SK-N-SH (cell line): ENCODE measurements at regions not wholly inside any gene's neighbourhood (a gene's known extent, or its start where the extent isn't known, plus 50 kb on each side); places are given as distances from the start of the nearest gene placed in this dataset.

Source experiments
- CTCF ChIA-PET: fragments of 300-600, 350-600 bp; formaldehyde crosslinking; extraction: SDS; loops from one replicate; lab custom pipeline; 2021; lab: Yijun Ruan, JAX
- POLR2A ChIA-PET: fragments of 350-600 bp; sonication (Branson Sonifier 250); formaldehyde crosslinking; extraction: SDS; loops from one replicate; lab custom pipeline; 2020; ENCODE audit warnings: antibody characterized with exemption, inconsistent platforms; lab: Yijun Ruan, JAX
- DNase-seq: peaks from one replicate; pipeline ENCODE4 v3.0.0; 2012
- H2AFZ ChIP-seq: fragments of 200-600 bp; sonication (generic); 2 replicates; pipeline ENCODE4 v1.8.1; 2016; ENCODE audit warnings: antibody characterized with exemption, mild to moderate bottlenecking, low read depth
- H3F3A ChIP-seq: fragments of 200-600 bp; sonication (generic); replicated peaks from 2 replicates; pipeline ENCODE3; 2016; ENCODE audit warnings: antibody characterized with exemption, mild to moderate bottlenecking; ENCODE audit not compliant: insufficient read depth
- H3K27ac ChIP-seq, 2 experiments: fragments of 200-500 bp in 1 of 2; fragments of 200-600 bp in 1 of 2; sonication (Bioruptor generic) in 1 of 2; sonication (generic), shearing (Covaris generic) in 1 of 2; 2 replicates each; pipeline versions ENCODE4 v1.5.1 to v1.6.1; 2014 to 2016; ENCODE audit warnings: low read depth in 2 of 2, inconsistent platforms in 1 of 2, low read length in 1 of 2, mild to moderate bottlenecking in 1 of 2, mixed read lengths in 1 of 2
- H3K27me3 ChIP-seq: fragments of 200-600 bp; sonication (generic), shearing (Covaris generic); 2 replicates; pipeline ENCODE4 v1.6.1; 2016; ENCODE audit warnings: mixed run types; ENCODE audit not compliant: insufficient read depth
- H3K36me3 ChIP-seq, 2 experiments: fragments of 200-500 bp in 1 of 2; fragments of 200-600 bp in 1 of 2; sonication (Bioruptor generic) in 1 of 2; sonication (generic) in 1 of 2; replicated peaks in 1 of 2; 2 replicates each; pipeline versions ENCODE3 to v1.5.1; 2014 to 2016; ENCODE audit warnings: low read length in 1 of 2, mild to moderate bottlenecking in 1 of 2; ENCODE audit not compliant: insufficient read depth in 2 of 2, control insufficient read depth in 1 of 2
- H3K4me1 ChIP-seq, 2 experiments: fragments of 200-500 bp in 1 of 2; fragments of 200-600 bp in 1 of 2; sonication (Bioruptor generic) in 1 of 2; sonication (generic), shearing (Covaris generic) in 1 of 2; 2 replicates each; pipeline versions ENCODE4 v1.5.1 to v1.6.1; 2014 to 2016; ENCODE audit warnings: low read depth in 1 of 2, low read length in 1 of 2, mixed run types in 1 of 2; ENCODE audit not compliant: insufficient read depth in 2 of 2, control insufficient read depth in 1 of 2
- H3K4me2 ChIP-seq: fragments of 200-600 bp; sonication (generic), shearing (Covaris generic); 2 replicates; pipeline ENCODE4 v1.6.1; 2017; ENCODE audit warnings: mixed run types
- H3K4me3 ChIP-seq, 2 experiments: fragments of 200-500 bp in 1 of 2; fragments of 200-600 bp in 1 of 2; sonication (Bioruptor generic) in 1 of 2; sonication (generic), shearing (Covaris generic) in 1 of 2; 2 replicates each; pipeline versions ENCODE4 v1.5.1 to v1.8.1; 2014 to 2016; ENCODE audit warnings: low read depth in 2 of 2, inconsistent platforms in 1 of 2, low read length in 1 of 2, mild to moderate bottlenecking in 1 of 2, mixed read lengths in 1 of 2, moderate library complexity in 1 of 2
- H3K79me2 ChIP-seq: fragments of 200-600 bp; sonication (generic); 2 replicates; pipeline ENCODE4 v1.8.1; 2017; ENCODE audit warnings: mild to moderate bottlenecking; ENCODE audit not compliant: insufficient read depth
- H3K9ac ChIP-seq: fragments of 200-600 bp; sonication (generic); 2 replicates; pipeline ENCODE4 v1.6.1; 2017; ENCODE audit warnings: mixed run types
- H3K9me2 ChIP-seq: fragments of 200-600 bp; sonication (generic); 2 replicates; pipeline ENCODE4 v1.6.1; 2017; ENCODE audit warnings: mixed run types
- H3K9me3 ChIP-seq: fragments of 200-600 bp; sonication (generic); 2 replicates; pipeline ENCODE4 v1.6.1; 2017; ENCODE audit warnings: mixed run types, mild to moderate bottlenecking, moderate library complexity
- H4K20me1 ChIP-seq: fragments of 200-600 bp; sonication (generic); 2 replicates; pipeline ENCODE4 v1.6.1; 2017; ENCODE audit warnings: mild to moderate bottlenecking, mixed run types; ENCODE audit not compliant: insufficient read depth
- CHD2 ChIP-seq: fragments of 150-350 bp; IDR thresholded peaks from 2 replicates; pipeline ENCODE4 v1.6.1; 2018; ENCODE audit warnings: low read length; ENCODE audit not compliant: partially characterized antibody
- EP300 ChIP-seq, 2 experiments: IDR thresholded peaks; 2 replicates each; pipeline versions ENCODE4 v1.4.0 to v1.6.1; 2012; ENCODE audit warnings: borderline replicate concordance in 1 of 2, low read depth in 1 of 2, low read length in 1 of 2
- EZH2phosphoT487 ChIP-seq: fragments of 200-600 bp; sonication (generic); IDR thresholded peaks from 2 replicates; pipeline ENCODE4 v1.6.1; 2017; ENCODE audit warnings: low read depth, mixed run types, mild to moderate bottlenecking, antibody characterized with exemption, moderate library complexity, borderline replicate concordance
- FOSL2 ChIP-seq: IDR thresholded peaks from 2 replicates; pipeline ENCODE4 v1.4.0; 2012; ENCODE audit warnings: low read depth, mild to moderate bottlenecking, moderate library complexity, borderline replicate concordance
- FOXJ3 ChIP-seq: sonication (generic); formaldehyde crosslinking; IDR thresholded peaks from 2 replicates; pipeline ENCODE4 v1.5.1; 2020; ENCODE audit warnings: mild to moderate bottlenecking, missing genetic modification reagents
- FOXM1 ChIP-seq: IDR thresholded peaks from 2 replicates; pipeline ENCODE4 v1.4.0; 2012; ENCODE audit warnings: low read depth, mild to moderate bottlenecking
- GABPA ChIP-seq: IDR thresholded peaks from 2 replicates; pipeline ENCODE4 v1.4.0; 2012; ENCODE audit warnings: low read depth, mild to moderate bottlenecking
- GATA2 ChIP-seq: sonication (generic); formaldehyde crosslinking; IDR thresholded peaks from 2 replicates; pipeline ENCODE4 v1.5.0; 2020; ENCODE audit warnings: mild to moderate bottlenecking, missing genetic modification reagents
- JUND ChIP-seq: IDR thresholded peaks from 2 replicates; pipeline ENCODE4 v1.4.0; 2012
- MXI1 ChIP-seq: IDR thresholded peaks from 2 replicates; pipeline ENCODE4 v1.6.1; 2012; ENCODE audit warnings: mild to moderate bottlenecking, low read depth, low read length, improper control_type of control experiment
- RAD21 ChIP-seq: IDR thresholded peaks from 2 replicates; pipeline ENCODE4 v1.6.1; 2012; ENCODE audit warnings: mild to moderate bottlenecking, low read length
- RCOR1 ChIP-seq: fragments of 150-350 bp; IDR thresholded peaks from 2 replicates; pipeline ENCODE4 v1.6.1; 2017; ENCODE audit warnings: antibody characterized with exemption, low read length
- RFX5 ChIP-seq: IDR thresholded peaks from 2 replicates; pipeline ENCODE4 v1.6.1; 2012; ENCODE audit warnings: mild to moderate bottlenecking, improper control_type of control experiment, low read length
- SIN3A ChIP-seq: IDR thresholded peaks from 2 replicates; pipeline ENCODE4 v1.6.1; 2012; ENCODE audit warnings: low read depth, mild to moderate bottlenecking, low read length, moderate library complexity, borderline replicate concordance
- SMC3 ChIP-seq: IDR thresholded peaks from 2 replicates; pipeline ENCODE4 v1.6.1; 2012; ENCODE audit warnings: low read depth, low read length, improper control_type of control experiment
- TAF1 ChIP-seq: IDR thresholded peaks from 2 replicates; pipeline ENCODE4 v1.6.1; 2012; ENCODE audit warnings: low read depth, mild to moderate bottlenecking, low read length, moderate library complexity, borderline replicate concordance
- TCF12 ChIP-seq: IDR thresholded peaks from 2 replicates; pipeline ENCODE4 v1.4.0; 2012
- WGBS: methylation state at CpG from one replicate; pipeline ENCODE4 v1.1.6; 2017; ENCODE audit warnings: low lambda C conversion rate; 5-methylcytosine and 5-hydroxymethylcytosine counted together
- TF ChIP-seq, protein P1 (sequence below): IDR thresholded peaks from 2 replicates; pipeline ENCODE4 v1.4.0; 2012; ENCODE audit warnings: low read depth, borderline replicate concordance
- TF ChIP-seq, protein P2 (sequence below): IDR thresholded peaks from 2 replicates; pipeline ENCODE4; 2012
- TF ChIP-seq, protein P3 (sequence below): fragments of 200-600 bp; sonication (generic); IDR thresholded peaks from 2 replicates; pipeline ENCODE4 v1.6.1; 2017; ENCODE audit warnings: antibody characterized with exemption, mild to moderate bottlenecking, moderate library complexity
- TF ChIP-seq, protein P4 (sequence below): fragments of 150-350 bp; IDR thresholded peaks from 2 replicates; pipeline ENCODE4 v1.6.1; 2016; ENCODE audit warnings: mild to moderate bottlenecking, low read depth, low read length

DNA sequence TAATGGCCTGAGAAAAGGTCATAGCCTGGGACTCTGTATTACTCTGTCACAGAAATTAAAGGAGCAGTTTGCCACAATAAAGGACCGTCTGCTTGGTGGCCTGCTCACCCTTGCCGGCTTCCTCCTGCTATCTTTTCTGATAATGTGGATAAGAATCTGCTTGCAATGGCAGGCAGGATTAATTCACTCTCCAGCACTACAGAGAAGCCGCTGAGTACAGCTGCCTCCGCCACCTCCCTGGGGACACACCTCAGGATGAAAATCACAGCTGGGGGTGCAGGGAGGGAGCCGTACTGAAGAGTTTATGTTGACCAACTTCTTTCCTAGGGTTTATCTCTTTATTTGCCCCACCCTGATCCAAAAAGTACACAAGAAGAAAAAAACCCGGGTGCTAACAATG is 245.9 kb upstream of the RPL38 start:
- H3K36me3 ChIP-seq, result no peaks in the 10 kb centered on the region
- no peak overlapping the region for H3K9ac ChIP-seq
- H3K4me3 ChIP-seq, result no peak overlapping the region
- H2AFZ ChIP-seq, result no peak overlapping the region
- no peaks in the 10 kb centered on the region for H3F3A ChIP-seq
- no peak overlapping the region for H3K4me2 ChIP-seq
- WGBS, result 23% methylated on average over 6 of the region's 6 CpGs
- CTCF ChIA-PET, result interaction anchor here (0.6 to 5.7 kb wide), 34 partner anchors 10 to 528 kb away, joined by 3 to 37 read pairs (median 6); partner anchors contain the start of gene SDK2
- peaks cover 0 to 6% of the 10 kb centered on the region in 2 experiments; a peak in 1 of 4 replicates for H3K4me1 ChIP-seq
- no peak overlapping the region for H3K27ac ChIP-seq
- H3K79me2 ChIP-seq, result no peaks in the 10 kb centered on the region
- peak; percentile 58 for DNase-seq
- TF ChIP-seq TCF12 (no peak), EP300 (IDR thresholded peaks at IDR 0.05; ENCODE audit: borderline replicate concordance in 1 of 2, low read depth in 1 of 2, low read length in 1 of 2) (peak in 1 of 2 experiments; percentile 40; a peak in 1 of 4 replicates), MXI1 (peak; percentile 29; the same call in 1 of the 2 replicates), GATA2 (CRISPR knock-in tag) (peak; percentile 88), RAD21 (0 out of 2 replicates have a peak, but pooled peaks have one; percentile 2), CHD2 (peak; percentile 31), EZH2phosphoT487 (no peak)
- TF ChIP-seq, protein P1, sequence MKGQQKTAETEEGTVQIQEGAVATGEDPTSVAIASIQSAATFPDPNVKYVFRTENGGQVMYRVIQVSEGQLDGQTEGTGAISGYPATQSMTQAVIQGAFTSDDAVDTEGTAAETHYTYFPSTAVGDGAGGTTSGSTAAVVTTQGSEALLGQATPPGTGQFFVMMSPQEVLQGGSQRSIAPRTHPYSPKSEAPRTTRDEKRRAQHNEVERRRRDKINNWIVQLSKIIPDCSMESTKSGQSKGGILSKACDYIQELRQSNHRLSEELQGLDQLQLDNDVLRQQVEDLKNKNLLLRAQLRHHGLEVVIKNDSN, result no peak
- TF ChIP-seq, all 33 proteins: peak for 5
- Histone ChIP-seq H3K9me3 (peaks cover 8% of the 10 kb centered on the region; the same call in 1 of the 2 replicates), H4K20me1 (no peaks in the 10 kb centered on the region), H3K27me3 (no peaks in the 10 kb centered on the region), H3K9me2 (no peaks in the 10 kb centered on the region)
- POLR2A ChIA-PET, result no interaction called here

DNA sequence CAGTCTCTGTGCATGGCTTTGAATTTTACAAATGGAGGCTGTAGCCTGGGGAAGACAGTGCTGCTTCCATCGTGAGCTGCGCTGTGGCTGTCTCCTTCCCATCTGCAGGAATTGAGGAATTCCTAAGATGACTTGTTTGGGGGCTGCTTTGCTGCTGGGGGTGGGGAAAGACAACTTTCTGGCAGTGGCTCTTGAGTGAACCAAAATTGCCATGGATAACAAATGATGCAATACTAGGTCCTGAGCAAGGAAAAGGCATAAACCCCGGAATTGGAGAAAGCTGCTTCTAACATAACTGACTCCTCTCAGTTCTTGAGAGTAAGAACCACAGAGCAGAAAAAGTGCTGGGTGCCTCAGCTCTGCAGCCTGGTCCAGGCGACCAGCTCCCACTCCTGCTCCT is 245.0 kb upstream of the RPL38 start:
- Histone ChIP-seq H3K79me2 (no peaks in the 10 kb centered on the region), H3K9ac (no peak overlapping the region), H3K4me1 (peaks cover 0 to 6% of the 10 kb centered on the region in 2 experiments; a peak in 1 of 4 replicates), H3K9me3 (peaks cover 13% of the 10 kb centered on the region; the same call in 1 of the 2 replicates), H2AFZ (no peak overlapping the region), H3K4me2 (no peak overlapping the region), H3K27me3 (no peaks in the 10 kb centered on the region), H4K20me1 (no peaks in the 10 kb centered on the region), H3K36me3 (no peaks in the 10 kb centered on the region), H3K9me2 (no peaks in the 10 kb centered on the region; the same call in 1 of the 2 replicates), H3K4me3 (no peak overlapping the region), H3F3A (no peaks in the 10 kb centered on the region), H3K27ac (no peak overlapping the region)
- DNase-seq, result no peak
- POLR2A ChIA-PET, result no interaction called here
- CTCF ChIA-PET, result interaction anchor here (1.0 to 5.7 kb wide), 18 partner anchors 9 to 372 kb away, joined by 3 to 37 read pairs (median 8); partner anchors contain the start of gene SDK2
- 33% methylated on average over 4 of the region's 4 CpGs for WGBS
- TF ChIP-seq SMC3 (no peak), SIN3A (no peak), TCF12 (no peak), RFX5 (no peak), EZH2phosphoT487 (no peak), RAD21 (no peak), JUND (no peak), EP300 (IDR thresholded peaks at IDR 0.05; ENCODE audit: borderline replicate concordance in 1 of 2, low read depth in 1 of 2, low read length in 1 of 2) (no peak), FOSL2 (no peak), RCOR1 (no peak), TAF1 (no peak), GABPA (no peak), FOXJ3 (CRISPR knock-in tag) (no peak), FOXM1 (no peak)
- TF ChIP-seq, protein P2, sequence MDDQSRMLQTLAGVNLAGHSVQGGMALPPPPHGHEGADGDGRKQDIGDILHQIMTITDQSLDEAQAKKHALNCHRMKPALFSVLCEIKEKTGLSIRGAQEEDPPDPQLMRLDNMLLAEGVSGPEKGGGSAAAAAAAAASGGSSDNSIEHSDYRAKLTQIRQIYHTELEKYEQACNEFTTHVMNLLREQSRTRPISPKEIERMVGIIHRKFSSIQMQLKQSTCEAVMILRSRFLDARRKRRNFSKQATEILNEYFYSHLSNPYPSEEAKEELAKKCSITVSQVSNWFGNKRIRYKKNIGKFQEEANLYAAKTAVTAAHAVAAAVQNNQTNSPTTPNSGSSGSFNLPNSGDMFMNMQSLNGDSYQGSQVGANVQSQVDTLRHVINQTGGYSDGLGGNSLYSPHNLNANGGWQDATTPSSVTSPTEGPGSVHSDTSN, result no peak
- TF ChIP-seq, protein P3, sequence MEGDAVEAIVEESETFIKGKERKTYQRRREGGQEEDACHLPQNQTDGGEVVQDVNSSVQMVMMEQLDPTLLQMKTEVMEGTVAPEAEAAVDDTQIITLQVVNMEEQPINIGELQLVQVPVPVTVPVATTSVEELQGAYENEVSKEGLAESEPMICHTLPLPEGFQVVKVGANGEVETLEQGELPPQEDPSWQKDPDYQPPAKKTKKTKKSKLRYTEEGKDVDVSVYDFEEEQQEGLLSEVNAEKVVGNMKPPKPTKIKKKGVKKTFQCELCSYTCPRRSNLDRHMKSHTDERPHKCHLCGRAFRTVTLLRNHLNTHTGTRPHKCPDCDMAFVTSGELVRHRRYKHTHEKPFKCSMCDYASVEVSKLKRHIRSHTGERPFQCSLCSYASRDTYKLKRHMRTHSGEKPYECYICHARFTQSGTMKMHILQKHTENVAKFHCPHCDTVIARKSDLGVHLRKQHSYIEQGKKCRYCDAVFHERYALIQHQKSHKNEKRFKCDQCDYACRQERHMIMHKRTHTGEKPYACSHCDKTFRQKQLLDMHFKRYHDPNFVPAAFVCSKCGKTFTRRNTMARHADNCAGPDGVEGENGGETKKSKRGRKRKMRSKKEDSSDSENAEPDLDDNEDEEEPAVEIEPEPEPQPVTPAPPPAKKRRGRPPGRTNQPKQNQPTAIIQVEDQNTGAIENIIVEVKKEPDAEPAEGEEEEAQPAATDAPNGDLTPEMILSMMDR, result no peak
- TF ChIP-seq, protein P4, sequence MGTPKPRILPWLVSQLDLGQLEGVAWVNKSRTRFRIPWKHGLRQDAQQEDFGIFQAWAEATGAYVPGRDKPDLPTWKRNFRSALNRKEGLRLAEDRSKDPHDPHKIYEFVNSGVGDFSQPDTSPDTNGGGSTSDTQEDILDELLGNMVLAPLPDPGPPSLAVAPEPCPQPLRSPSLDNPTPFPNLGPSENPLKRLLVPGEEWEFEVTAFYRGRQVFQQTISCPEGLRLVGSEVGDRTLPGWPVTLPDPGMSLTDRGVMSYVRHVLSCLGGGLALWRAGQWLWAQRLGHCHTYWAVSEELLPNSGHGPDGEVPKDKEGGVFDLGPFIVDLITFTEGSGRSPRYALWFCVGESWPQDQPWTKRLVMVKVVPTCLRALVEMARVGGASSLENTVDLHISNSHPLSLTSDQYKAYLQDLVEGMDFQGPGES, result no peak
